HCT116 (cell line): ENCODE measurements at regions not wholly inside any gene's neighbourhood (a gene's known extent, or its start where the extent isn't known, plus 50 kb on each side); places are given as distances from the start of the nearest gene placed in this dataset.
"Not testable (repeated sequence)": the region's sequence is repeated elsewhere in the genome, so short reads cannot be mapped to it uniquely, and the experiment has no call there.

Experiments used
- CBX3 ChIP-seq: IDR thresholded peaks from 2 replicates; pipeline ENCODE4 v1.6.1; 2012; ENCODE audit warnings: low read depth
- CEBPB ChIP-seq: IDR thresholded peaks from 2 replicates; pipeline ENCODE4 v1.6.1; 2012; ENCODE audit warnings: low read depth
- CTCF ChIP-seq, 3 experiments: fragments of 200-600 bp in 1 of 3; sonication (generic) in 1 of 3; IDR thresholded peaks in 2 of 3; conservative IDR thresholded peaks in 1 of 3; 2 replicates each; pipeline ENCODE4 v1.5.1; 2012 to 2017; ENCODE audit warnings: low read depth in 2 of 3, low read length in 2 of 3, antibody characterized with exemption in 1 of 3, borderline replicate concordance in 1 of 3, control low read depth in 1 of 3, mild to moderate bottlenecking in 1 of 3, mixed read lengths in 1 of 3, mixed run types in 1 of 3, moderate library complexity in 1 of 3; ENCODE audit not compliant: insufficient read depth in 1 of 3
- EGR1 ChIP-seq: IDR thresholded peaks from 2 replicates; pipeline ENCODE4 v1.6.1; 2012; ENCODE audit warnings: low read depth
- EZH2 ChIP-seq: fragments of 200-600 bp; sonication (generic); IDR thresholded peaks from 2 replicates; pipeline ENCODE4 v1.6.1; 2017; ENCODE audit warnings: antibody characterized with exemption, mixed run types
- EZH2phosphoT487 ChIP-seq: fragments of 200-600 bp; IDR thresholded peaks from 2 replicates; pipeline ENCODE4 v1.6.1; 2018; ENCODE audit warnings: antibody characterized with exemption, borderline replicate concordance
- JUND ChIP-seq: IDR thresholded peaks from 2 replicates; pipeline ENCODE4 v1.6.1; 2012
- MAX ChIP-seq: IDR thresholded peaks from 2 replicates; pipeline ENCODE4 v1.6.1; 2012
- POLR2A ChIP-seq: IDR thresholded peaks from 2 replicates; pipeline ENCODE4 v1.7.0; 2011; ENCODE audit warnings: borderline replicate concordance; ENCODE audit not compliant: insufficient read depth, insufficient read length; ENCODE audit errors: extremely low read depth
- REST ChIP-seq: IDR thresholded peaks from 2 replicates; pipeline ENCODE4 v1.6.1; 2012; ENCODE audit warnings: low read depth
- SP1 ChIP-seq: IDR thresholded peaks from 2 replicates; pipeline ENCODE4 v1.6.1; 2012; ENCODE audit warnings: low read depth
- YY1 ChIP-seq: IDR thresholded peaks from 2 replicates; pipeline ENCODE4 v1.6.1; 2011; ENCODE audit warnings: low read length, low read depth, moderate library complexity, mild to moderate bottlenecking; ENCODE audit not compliant: insufficient replicate concordance; ENCODE audit errors: extremely low read depth
- ZFX ChIP-seq: fragments of 450-650 bp; IDR thresholded peaks from 2 replicates; pipeline ENCODE4 v1.6.1; 2017

GRCh38 chr1:187073634-187074245 lies 245.0 kb downstream of the PLA2G4A start:
- not testable (repeated sequence) for TF ChIP-seq EZH2phosphoT487; POLR2A; CTCF (IDR thresholded peaks at IDR 0.05 in 2 of 3, conservative IDR thresholded peaks at IDR 0.05 in 1 of 3; ENCODE audit: borderline replicate concordance in 1 of 3, insufficient read depth in 1 of 3, low read depth in 2 of 3, low read length in 2 of 3); MAX; ZFX; JUND; YY1; EZH2; CEBPB; REST; CBX3; SP1; EGR1
